HCEC 1CT (cell line): ENCODE measurements at regions not wholly inside any gene's neighbourhood (a gene's known extent, or its start where the extent isn't known, plus 50 kb on each side); places are given as distances from the start of the nearest gene placed in this dataset.

Source experiments
- DNase-seq: peaks from one replicate; pipeline ENCODE4 v3.0.0-alpha.2; 2017

DNA sequence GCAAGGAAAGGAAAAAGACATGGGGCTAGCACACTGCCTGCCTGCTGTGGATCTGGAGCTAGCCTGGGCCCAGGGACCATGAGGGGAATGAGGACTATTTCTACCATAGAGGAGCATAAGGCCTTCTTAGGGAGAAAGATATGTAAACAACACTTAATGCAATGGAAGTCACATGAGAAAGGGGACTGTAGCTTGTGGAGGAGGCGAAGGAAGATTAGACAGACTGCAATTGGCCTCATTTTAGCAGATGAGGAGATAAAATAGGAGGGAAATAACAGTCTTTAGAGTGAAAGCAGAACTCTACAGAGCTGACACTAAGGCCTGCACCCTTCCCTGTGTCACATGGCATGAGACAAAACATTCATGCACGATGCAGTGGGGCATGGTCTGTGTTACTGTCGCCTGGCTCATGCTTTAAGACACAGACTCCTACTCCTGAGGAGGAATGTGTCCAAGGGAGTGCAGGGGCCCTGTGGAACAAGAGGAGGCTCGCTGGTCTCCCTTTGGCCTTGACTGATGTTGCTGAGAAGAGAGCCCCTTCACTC is 829.3 kb upstream of the IGFBP3 start:
- DNase-seq, result no peak

DNA sequence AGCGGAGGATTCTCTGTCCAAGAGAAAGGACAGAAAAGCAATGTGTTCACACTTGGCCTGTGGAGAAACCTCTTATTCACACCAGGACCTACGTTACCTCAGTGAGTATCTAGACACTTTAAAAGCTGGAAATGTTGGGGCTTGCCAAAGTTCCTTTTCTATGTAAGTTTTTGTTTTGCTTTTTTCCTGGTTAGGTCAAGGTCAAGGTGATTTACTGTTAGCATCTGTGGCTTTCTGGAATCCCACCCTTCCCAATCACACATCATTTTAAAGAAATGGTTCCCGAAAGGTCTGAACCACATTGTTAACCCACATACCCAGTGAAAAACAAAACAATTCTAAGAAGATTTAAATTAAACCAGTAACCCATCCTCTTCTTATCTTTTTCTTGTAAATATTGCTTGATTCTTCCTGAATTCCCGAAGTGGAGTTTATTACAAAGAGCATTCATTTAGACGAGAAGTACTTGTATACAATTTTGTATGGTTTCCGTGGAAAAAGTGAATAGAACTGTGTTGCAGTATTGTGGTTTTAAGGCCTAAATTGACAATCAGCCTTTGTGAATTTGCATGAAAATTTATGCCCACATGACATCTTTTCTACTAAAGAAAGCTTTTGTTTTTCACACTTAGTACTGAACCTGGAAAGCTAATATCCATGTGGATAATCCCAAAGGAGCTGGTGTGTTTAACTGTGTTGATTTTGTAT is 827.0 kb upstream of the IGFBP3 start:
- DNase-seq, result no peak

DNA sequence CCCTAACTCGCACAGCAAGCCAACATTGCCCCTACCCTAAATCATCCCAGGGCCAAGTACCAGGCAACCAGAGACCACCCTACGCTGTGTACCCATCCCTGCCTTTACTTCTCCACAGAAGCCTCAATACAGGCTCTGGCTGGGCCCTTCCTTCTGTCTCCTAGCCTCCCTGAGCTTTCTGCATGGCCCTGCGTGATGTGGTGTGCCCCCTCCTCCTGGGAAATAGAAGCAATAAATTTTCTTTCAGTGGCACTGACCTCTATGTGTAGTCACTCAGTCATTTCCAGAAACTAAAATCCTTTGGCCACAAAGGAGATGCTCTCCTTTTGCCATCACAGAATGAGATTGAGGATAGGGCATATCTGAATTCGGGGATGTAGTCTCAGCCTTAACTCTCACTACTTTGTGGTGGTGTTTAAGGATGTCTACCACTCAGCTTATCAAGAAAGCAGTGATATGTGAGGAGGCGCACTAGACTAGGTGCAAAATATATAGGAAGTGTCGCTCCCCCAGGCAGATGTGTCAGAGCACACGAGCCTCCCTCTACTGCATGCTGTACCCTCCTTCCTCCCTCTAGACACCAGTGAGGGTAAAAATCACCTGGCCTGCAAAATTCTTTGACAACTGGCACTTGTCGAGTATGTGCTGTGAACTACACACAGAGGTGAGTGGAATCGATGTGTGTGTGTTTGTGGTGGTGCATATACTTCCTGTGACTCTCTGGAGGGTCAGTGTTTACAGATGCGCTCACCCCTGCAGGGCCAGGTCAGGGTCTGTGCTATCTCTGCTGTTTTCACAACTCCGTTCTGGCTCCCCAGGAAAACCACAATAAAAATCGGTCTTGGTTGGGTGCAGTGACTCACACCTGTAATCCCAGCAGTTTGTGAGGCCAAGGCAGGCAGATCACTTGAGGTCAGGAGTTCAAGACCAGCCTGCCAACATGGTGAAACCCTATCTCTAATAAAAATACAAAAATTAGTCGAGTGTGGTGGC is 825.9 kb upstream of the IGFBP3 start:
- no peak for DNase-seq

DNA sequence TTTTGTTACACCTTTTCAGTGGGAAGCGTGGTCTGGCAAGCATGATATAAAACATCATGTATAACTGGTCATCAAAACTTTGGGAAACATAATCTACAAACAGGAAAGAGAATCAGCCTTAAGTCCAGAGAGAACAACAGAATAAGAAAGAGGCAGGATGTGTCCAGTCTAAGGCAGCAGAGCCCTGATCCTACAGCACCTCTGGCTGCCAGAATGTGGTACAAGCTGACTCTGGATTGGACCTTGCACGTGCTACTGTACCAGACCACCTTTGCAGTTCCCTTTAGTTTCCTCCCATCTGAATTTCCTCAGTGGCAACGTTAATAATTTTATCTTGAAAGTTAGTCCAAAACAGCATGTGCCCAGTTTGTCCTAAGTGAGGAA is 824.6 kb upstream of the IGFBP3 start:
- peak; percentile 15 for DNase-seq

DNA sequence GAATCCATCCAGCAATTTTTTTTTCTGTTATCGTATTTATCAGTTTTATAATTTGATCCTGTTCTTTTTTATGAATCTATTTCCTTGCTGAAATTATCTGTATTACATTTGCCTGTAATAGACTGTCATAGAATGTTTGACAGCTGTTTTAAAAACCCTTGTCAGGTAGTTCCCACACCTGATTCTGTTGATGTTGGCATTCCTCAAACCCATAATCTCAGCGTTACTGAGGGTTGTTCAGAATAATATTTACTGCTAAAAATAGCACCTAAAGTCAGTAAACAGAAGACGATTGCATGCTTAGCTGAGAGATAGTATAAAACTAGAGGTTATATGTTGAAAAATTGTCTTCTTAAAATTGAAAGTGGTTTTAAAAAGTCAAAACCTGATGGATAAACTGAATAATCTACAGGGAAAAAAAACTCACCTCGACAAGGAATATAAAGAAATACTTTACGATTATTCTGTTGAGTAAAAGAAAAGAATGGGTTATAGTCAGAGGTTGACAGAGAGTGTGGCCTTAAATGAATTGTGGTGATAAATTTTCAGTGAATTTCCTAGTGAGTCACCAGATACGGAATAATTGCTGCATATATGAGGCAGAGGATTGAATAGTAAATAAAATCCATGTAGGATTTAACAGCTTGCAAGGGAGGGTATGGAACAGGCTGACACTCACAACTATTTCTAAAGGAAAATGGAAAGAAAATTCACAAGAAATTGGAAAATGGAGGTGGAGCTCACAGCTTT is 824.1 kb upstream of the IGFBP3 start:
- DNase-seq, result no peak

DNA sequence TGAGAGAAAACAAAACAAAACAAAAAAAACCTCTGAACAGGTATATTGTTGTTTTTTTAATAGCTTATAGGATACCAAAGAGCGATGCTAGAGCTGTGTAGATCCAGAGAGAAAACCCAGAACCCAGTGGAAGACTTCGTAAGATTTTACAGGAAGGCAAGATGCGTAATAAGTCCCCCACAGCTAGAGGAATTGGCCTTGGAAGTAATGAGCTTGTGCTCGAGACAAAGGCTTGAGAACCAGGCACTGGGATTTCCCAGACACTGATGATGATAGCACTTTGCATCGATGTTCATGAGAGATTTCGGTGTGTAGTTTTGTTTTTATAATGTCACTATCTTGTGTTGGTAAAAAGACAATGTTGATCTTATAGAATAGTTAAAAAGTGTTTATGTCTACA is 821.5 kb upstream of the IGFBP3 start:
- DNase-seq, result no peak

DNA sequence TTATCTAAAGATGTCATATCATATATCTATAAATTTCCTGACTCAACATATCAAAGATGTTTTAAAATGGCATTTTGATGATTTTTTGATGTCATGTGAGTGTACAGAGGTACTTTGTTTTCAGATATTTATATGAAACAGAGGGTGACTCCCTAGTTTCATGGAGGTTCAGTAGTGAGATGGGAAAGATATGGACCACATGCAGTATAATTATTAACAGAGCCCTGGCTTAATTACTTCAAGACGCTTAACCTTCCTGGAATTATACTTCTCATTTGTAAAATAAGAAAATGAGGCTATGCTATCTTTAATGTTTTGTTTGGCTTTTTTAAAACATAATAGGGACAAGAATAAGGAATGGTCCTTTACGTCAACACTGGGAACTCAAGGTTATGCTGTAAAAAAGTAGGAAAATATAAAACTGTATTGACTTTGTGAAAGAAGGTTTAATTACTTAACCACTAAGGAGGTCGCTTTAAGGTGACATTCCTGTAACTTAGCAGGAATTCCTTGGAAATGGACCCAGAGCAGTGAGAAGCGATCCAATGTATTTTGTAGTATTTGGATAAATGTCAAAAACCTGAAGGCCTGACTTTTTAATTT is 821.0 kb upstream of the IGFBP3 start:
- DNase-seq, result no peak

DNA sequence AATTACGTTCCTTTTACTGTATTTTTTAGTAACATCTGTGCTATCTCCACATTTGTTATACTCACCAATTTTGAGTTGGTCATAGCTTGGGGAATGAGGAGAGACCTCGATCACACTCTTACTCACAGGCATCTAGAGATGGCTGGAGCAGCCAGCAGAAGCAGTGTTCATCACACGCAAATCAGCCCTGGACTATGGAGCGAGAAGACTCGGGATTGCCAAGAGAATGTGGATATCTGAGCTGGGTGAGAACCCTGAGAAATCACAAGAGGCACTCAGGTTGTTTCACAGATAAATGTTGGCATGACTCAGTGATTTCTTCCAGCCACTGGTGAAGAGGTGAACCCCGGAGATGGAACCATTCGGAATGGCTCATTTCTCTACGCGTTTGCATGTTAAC is 820.1 kb upstream of the IGFBP3 start:
- no peak for DNase-seq

DNA sequence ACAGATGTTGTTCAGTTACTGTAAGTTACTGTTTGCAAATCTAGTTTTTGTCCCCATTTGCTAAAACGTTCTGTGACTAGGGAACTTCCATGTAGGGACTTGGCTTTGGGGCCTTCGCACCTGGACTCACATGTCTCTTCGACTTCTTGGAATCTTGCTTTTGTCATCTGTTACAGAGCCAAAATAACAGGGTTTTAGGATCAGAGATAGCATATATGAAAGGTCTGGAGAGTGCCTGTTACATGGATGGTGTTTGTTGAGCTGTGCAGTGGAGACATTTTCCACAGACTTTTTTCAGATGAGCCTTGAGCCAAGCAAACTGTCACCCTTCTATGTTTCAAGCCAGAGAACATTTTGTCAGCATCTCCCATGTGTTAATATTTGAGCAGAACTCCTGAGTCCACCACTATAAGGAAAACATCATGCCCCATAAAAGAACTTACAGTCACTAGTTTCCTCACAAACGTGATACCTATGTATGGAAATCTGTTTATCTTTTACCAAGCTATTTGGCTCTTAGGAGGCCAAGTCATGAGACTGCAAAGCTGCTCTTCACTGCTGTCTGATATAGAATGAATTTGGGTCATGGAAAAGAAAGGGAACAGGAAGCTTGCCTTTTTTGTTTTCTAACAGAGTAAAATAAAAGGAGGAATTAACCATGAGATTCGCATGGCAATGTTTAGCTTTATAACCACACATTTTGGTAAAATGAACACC is 818.6 kb upstream of the IGFBP3 start:
- DNase-seq, result no peak

DNA sequence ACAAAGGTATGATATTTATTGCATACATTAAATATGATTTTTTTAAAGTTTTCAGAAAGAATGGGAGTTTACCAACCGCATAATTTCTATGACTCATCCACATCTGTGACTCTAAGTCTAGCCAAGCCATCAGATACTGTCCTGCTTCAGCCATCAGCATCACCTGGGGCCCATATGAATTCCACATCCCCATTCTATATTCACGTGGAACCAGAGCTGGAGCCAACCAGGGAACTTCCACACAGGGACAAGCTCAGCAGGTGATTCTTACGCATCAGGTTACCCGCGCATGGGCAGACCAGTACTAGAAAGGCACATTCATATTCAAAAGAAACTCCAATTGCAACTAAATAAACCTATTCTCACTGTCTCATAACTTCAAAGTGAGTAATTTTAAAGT is 817.7 kb upstream of the IGFBP3 start:
- peak; percentile 20 for DNase-seq

DNA sequence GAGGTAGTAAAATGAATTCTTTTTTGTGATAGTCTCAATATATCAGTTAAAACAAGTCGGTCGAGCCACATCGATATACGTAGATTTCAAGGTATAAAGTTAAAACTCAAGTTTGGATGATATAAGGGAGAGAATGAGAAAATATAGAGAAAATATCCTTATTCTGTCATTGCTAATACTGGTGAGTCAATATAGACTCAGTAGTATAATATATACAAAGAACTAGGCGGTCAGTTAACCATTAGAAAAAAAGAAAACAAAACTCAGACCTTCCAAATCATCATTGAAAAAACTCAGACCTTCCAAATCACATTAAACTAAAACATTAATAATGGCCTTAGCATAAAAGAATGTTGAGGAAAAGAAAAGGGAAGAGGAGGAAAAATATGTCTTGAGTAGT is 817.1 kb upstream of the IGFBP3 start:
- DNase-seq, result peak; percentile 36

DNA sequence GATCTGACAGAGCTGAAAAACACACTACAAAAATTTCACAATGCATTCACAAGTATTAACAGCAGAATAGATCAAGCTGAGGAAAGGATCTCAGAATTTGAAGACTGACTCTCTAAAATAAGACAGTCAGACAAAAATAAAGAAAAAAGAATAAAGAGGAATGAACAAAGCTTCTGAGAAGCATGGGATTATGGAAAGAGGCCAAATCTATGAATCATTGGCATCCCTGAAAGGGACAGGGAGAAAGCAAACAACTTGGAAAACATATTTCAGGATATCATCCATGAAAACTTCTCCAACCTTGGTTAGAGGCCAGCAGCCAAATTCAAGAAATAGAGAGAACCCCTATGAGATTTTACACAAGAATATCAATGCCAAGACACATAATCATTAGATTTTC is 804.8 kb upstream of the IGFBP3 start:
- peak; percentile 31 for DNase-seq

DNA sequence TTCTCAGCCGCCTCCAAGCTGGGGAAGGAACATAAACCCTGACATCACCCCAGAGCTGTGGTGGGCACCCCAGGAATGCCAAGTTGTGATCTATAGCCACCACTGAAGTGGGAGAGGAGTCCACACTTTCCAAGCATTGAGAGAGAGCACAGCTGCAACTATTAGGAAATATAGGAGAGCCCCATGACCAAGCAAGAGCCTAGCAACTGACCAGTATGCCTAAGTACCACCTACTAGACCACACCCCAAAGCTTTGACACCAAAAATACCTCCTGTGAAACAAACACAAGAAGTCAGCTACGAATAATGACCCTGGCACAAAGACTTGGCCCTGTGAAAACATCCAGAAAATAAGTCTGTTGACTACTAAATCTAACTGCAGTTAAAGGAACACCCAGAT is 804.1 kb upstream of the IGFBP3 start:
- DNase-seq, result no peak

DNA sequence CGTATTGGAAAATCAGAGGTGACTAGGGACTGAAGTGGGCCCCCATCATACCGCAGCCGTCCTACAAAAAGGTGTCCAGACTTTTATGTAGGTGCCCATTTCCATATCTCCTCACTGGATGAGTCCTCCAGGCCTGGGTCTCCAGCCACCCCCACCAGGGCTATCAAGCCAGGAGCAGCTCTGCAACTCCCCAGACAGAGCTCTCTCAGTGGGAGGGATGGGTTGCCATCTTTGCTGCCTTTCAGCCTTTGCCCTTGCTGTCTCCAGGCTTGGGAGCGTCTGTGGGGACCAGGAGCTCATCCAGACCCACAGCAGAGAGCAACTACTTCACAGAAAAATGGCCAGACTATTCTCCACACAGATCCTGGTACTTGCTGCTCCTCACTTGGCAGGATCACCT is 802.7 kb upstream of the IGFBP3 start:
- no peak for DNase-seq

DNA sequence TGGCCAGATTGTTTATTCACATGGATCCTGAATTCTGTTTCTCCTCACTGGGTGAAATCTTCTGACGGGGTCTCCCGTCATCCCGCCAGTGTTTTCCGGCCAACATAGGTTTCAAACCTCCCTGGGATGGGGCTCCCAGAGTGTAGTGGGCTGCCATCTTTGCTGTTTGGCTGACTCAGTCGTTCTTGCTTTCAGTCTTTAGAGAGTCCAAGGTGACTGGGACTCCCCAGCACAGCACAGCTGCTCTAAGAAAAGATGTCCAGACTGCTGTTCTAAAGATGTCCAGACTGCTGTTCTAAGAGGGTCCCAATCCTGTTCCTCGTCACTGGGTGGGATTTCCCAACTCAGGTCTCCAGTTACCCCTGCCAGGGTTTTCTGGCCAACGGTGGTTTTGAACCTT is 801.9 kb upstream of the IGFBP3 start:
- DNase-seq, result no peak

DNA sequence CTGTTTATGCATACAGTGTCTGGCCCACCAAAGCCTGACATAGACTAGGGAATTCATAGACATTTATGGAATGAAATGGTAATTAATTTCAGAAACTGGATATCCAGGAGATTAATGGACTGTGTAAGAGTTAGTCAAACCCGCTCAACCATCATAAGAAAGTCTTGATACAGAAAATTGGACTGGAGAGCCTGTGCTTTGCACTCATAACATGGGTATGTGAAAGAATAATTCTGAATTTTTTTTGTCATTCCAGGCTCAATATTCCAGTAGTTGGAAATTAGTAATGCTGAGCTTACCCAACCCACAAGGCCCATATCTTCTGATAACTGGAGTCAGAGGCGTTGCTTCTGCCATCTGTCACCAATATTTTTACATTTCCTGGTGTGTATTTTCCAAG is 799.7 kb upstream of the IGFBP3 start:
- DNase-seq, result no peak

DNA sequence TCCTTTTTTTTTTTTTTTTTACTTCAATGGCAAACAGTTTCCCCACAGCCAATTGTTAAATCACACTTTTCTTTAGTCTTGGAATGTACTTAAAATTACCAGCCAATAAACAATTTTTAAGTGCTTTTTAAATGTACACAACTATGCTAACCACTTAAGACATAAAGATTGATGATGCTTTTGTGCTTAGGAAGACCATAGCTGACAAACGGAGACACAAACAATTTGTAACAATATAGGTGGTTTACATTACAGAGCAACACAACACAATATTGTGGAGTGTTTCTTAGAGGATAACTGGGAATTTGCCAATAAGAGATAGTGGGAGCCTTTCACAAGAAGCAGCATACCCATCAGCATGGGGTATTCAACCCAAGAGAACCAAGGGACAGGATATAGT is 798.5 kb upstream of the IGFBP3 start:
- no peak for DNase-seq

DNA sequence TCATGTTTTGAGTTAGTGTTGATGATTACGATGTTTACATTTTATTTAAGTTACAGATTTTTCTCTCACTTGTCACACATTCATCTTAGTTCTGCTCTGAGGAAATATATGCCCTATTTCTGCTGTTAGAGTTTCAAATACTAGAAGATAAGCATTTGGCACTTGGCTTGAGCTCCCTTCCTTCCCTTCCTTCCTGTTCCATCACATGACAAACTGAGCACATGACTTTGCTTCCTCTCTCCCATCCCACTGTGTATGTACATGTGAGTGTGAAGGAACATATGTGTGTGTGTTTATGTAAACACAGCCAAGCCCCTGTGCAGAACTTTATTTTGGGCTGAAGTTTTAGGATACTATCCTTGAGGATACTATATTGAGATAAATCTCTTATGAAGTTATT is 795.9 kb upstream of the IGFBP3 start:
- DNase-seq, result no peak

DNA sequence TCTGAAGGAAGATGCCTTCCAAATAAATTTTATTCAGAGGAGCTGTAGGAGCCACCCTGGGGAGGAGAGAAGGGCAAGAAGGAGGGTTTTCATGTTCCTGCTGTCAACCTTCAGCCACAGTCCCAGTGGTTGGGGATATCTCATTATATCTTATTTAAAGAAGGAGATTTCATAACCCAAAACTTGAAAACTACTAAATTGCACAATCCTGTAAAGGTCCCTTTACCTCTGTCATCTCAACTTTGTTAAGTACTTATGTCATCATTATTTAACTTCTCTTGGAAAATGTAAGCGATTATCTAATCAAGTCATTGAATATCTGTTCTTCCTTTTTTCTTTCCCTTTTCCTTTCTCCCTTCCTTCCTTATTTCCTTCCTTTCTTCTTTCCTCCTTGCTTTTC is 794.5 kb upstream of the IGFBP3 start:
- no peak for DNase-seq

DNA sequence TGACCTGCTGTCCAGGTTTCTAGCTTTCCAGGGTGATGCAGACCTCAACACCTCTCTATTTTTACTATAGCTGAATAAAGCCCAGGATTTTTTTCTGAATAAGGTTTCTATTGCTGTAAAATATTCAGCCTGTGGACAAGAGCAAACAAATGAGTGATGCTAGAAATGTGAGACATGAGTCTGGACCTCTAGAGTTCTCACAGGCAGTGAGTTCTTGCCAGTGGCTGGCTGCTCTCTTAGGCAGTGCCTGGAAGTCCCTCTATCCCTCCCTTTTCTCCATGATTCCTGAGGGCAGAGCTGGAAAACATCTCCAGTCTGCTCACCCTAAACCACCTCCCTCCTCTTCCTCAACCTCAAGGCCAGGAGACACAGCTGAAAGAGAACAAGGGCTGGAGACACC is 793.8 kb upstream of the IGFBP3 start:
- no peak for DNase-seq

DNA sequence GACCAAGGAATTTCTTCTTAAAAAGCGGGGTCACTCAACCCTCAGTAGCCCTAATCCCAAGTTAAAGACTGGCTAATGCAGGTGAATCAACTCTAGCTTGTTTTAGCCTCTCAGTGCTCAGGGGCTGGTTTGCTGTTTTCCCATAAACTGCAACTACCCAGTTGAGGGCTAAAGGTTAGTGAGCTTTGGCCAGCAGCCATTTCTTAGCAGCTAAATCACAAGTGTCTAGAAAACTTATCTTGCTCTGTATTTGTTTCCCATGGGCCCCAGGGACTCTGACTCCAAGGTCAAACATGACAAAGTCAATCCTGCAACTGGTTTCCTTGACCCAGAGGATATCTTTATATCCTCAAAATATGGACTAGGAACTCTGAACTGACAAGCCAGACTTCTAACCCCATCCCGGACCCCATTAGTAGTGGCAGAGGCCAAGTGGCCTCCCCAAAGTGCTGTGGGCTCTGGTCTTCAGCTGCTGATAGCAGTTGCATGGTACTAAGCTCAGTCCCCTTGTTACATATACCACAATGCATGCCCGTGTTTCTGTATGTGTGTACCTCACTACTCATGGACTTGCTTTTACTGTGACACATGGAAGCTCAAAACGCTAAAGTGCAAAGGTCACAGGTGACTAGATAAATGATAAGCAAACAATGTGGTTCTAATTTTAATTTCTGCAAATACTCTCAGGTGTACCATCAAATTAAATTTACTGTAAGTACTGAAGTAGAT is 793.0 kb upstream of the IGFBP3 start:
- DNase-seq, result no peak

DNA sequence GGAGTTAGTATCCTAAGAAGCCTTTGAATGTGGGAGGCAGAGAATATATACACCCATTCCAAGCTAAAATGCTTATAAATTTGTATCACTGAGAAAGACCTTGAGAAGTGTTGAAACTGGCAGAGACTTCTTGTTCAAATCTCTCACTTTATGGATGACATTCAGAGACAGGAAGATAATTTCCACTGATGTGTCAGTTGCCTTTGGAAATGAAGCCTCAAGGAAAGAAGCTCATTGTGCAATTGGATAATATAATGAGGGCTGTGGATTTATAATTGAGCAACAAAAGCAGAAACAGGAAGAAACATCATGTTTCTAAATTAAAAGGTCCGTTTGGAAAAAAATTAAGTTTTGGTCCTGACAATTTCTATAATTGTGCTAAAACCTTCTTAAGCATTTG is 789.9 kb upstream of the IGFBP3 start:
- DNase-seq, result no peak
